ENCODE measurements at regions not wholly inside any gene's neighbourhood (a gene's known extent, or its start where the extent isn't known, plus 50 kb on each side); places are given as distances from the start of the nearest gene placed in this dataset.
A peak's percentile ranks its signal among the peaks of the same experiment; 100 is the strongest.
"Not testable (repeated sequence)": the region's sequence is repeated elsewhere in the genome, so short reads cannot be mapped to it uniquely, and the experiment has no call there.

- no peak for DNase-seq
Observed at GRCh38 chr14:85853996-85854526, 324.1 kb downstream of the FLRT2 start.

GRCh38 chr14:85852906-85853305 lies 323.0 kb downstream of the FLRT2 start:
- DNase-seq: no peak

GRCh38 chr14:85852123-85852522 lies 322.2 kb downstream of the FLRT2 start:
- not testable (repeated sequence) for DNase-seq

- DNase-seq: not testable (repeated sequence)
Observed at GRCh38 chr14:85830549-85830948, 300.6 kb downstream of the FLRT2 start.

- DNase-seq: not testable (repeated sequence)
Observed at GRCh38 chr14:85829601-85830000, 299.7 kb downstream of the FLRT2 start.

- peak; percentile 42 for DNase-seq
Observed at GRCh38 chr14:85824526-85824925, 294.6 kb downstream of the FLRT2 start.

GRCh38 chr14:85822236-85822635 lies 292.3 kb downstream of the FLRT2 start:
- peak; percentile 43 for DNase-seq

- no peak for DNase-seq
Observed at GRCh38 chr14:85817430-85817829, 287.5 kb downstream of the FLRT2 start.

- DNase-seq: no peak
Observed at GRCh38 chr14:85813040-85813439, 283.1 kb downstream of the FLRT2 start.

- no peak for DNase-seq
Observed at GRCh38 chr14:85811340-85811739, 281.4 kb downstream of the FLRT2 start.

- no peak for DNase-seq
Observed at GRCh38 chr14:85799668-85800067, 269.7 kb downstream of the FLRT2 start.

GRCh38 chr14:85798856-85799255 lies 268.9 kb downstream of the FLRT2 start:
- DNase-seq: no peak

- no peak for DNase-seq
Observed at GRCh38 chr14:85793533-85793932, 263.6 kb downstream of the FLRT2 start.

GRCh38 chr14:85789506-85789905 lies 259.6 kb downstream of the FLRT2 start:
- no peak for DNase-seq

GRCh38 chr14:85788470-85789233 lies 258.7 kb downstream of the FLRT2 start:
- peak; percentile 33 for DNase-seq

GRCh38 chr14:85766295-85766694 lies 236.4 kb downstream of the FLRT2 start:
- no peak for DNase-seq

GRCh38 chr14:85764822-85765221 lies 234.9 kb downstream of the FLRT2 start:
- peak; percentile 43 for DNase-seq

- DNase-seq: peak; percentile 48
Observed at GRCh38 chr14:85762526-85762925, 232.6 kb downstream of the FLRT2 start.

GRCh38 chr14:85752175-85752574 lies 222.2 kb downstream of the FLRT2 start:
- no peak for DNase-seq

GRCh38 chr14:85744573-85744972 lies 214.6 kb downstream of the FLRT2 start:
- no peak for DNase-seq

- no peak for DNase-seq
Observed at GRCh38 chr14:85732031-85732430, 202.1 kb downstream of the FLRT2 start.

- no peak for DNase-seq
Observed at GRCh38 chr14:85731186-85731585, 201.2 kb downstream of the FLRT2 start.

GRCh38 chr14:85728476-85729065 lies 198.6 kb downstream of the FLRT2 start:
- no peak for DNase-seq

GRCh38 chr14:85714069-85714468 lies 184.1 kb downstream of the FLRT2 start:
- DNase-seq: no peak
